ENCODE measurements at regions not wholly inside any gene's neighbourhood (a gene's known extent, or its start where the extent isn't known, plus 50 kb on each side); places are given as distances from the start of the nearest gene placed in this dataset.

DNA sequence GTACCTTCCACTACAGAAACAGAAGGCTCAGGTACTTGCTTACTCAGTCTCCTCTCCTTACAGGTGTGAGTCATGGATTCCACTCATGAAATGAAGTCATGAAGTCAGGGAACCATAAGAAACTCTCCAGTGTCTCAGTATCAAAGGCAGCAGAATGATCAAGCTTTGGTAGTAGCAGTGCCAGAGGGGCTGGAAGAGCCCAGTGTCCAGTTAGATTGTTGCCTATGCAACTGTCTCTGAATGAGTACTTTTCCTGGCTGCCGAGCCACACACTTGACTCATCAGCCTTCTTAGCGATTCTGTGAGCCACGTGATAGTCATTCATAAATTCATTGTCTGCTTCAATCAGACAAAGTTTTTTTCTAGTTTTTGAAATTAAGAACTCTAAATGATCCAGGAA lies 52.2 kb upstream of the DTNBP1 start:
- no peak for DNase-seq

DNA sequence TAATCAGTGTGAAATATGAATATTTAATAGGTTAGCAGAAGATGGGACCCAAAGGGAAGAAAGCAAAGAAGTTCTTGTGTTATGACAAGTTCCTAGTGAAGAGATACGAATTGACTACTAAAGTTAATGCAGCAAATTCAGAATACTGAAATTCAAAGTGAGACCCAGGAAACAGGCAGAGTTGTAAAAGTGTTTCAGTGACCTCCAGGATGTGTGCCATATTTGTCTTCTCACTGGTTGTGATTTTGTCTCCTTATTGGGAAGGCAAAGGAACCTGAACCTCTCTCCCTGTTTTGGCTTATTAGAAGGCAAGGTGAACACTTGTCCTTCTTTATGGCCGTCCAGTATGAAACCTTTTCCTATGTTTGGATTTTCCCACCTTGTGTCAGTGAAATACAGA lies 51.8 kb upstream of the DTNBP1 start:
- no peak for DNase-seq

DNA sequence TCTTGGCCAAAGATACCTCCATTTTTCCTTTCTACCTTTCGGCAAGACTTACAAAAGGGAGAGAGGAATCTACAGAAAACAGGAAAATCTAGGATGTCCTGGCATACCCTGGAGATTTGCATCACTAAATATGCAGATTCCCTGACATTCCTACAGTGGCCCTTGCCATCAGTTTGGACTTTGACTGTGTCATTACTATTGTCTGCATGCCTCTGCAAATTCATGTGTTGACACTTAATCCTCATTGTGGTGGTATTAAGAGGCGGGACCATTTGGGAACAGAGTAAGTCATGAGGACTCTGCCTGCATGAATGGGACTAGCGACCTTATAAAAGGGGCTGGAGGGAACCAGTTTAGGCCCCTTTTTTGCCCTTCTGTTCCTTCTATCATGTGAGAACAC lies 50.5 kb upstream of the DTNBP1 start:
- no peak for DNase-seq

DNA sequence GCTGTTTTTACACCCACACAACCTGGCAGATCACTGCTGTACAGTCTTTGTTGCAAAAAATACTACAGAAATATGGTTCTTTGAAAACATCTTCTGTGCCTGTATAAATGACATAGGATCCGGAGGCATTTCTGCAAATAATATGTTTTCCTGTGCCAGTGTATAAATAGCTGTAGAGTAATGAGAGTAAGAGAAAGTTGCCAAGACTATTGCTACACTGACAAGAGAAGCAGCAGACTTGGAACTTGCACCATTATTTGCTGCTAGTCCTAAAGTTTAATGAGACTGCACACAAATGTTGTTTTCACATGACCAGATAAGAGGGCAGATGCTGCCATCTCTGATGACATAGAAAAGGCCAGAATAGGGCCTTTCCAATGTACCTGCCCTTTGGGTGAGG lies 50.0 kb upstream of the DTNBP1 start:
- no peak for DNase-seq
